GM18907 (cell line): ENCODE measurements at regions not wholly inside any gene's neighbourhood (a gene's known extent, or its start where the extent isn't known, plus 50 kb on each side); places are given as distances from the start of the nearest gene placed in this dataset.
A peak's percentile ranks its signal among the peaks of the same experiment; 100 is the strongest.

ENCODE experiments used
- ATAC-seq: cut with Tn5 transposase; IDR thresholded peaks from one replicate; pipeline ENCODE4 v1.9.1; 2021; ENCODE audit warnings: mild to moderate bottlenecking, moderate library complexity; ENCODE audit not compliant: unreplicated experiment

GRCh38 chr3:98969295-98969694 is 67.8 kb upstream of the DCBLD2 start:
- ATAC-seq = no peak

GRCh38 chr3:98968824-98969223 is 67.3 kb upstream of the DCBLD2 start:
- no peak for ATAC-seq

GRCh38 chr3:98968347-98968746 is 66.9 kb upstream of the DCBLD2 start:
- ATAC-seq = no peak

- no peak for ATAC-seq
Observed at GRCh38 chr3:98967758-98968157, 66.3 kb upstream of the DCBLD2 start.

- no peak for ATAC-seq
Observed at GRCh38 chr3:98966862-98967546, 65.5 kb upstream of the DCBLD2 start.

- ATAC-seq = no peak
Observed at GRCh38 chr3:98966434-98966833, 64.9 kb upstream of the DCBLD2 start.

- no peak for ATAC-seq
Observed at GRCh38 chr3:98964784-98965183, 63.3 kb upstream of the DCBLD2 start.

- ATAC-seq = no peak
Observed at GRCh38 chr3:98963546-98963945, 62.1 kb upstream of the DCBLD2 start.

- ATAC-seq = no peak
Observed at GRCh38 chr3:98962951-98963350, 61.5 kb upstream of the DCBLD2 start.

- peak; percentile 59 for ATAC-seq
Observed at GRCh38 chr3:98962189-98962930, 60.9 kb upstream of the DCBLD2 start.

- no peak for ATAC-seq
Observed at GRCh38 chr3:98961161-98962155, 60.0 kb upstream of the DCBLD2 start.

GRCh38 chr3:98957681-98958080 is 56.2 kb upstream of the DCBLD2 start:
- no peak for ATAC-seq

- ATAC-seq = no peak
Observed at GRCh38 chr3:98956008-98956407, 54.5 kb upstream of the DCBLD2 start.

GRCh38 chr3:98954791-98955604 is 53.5 kb upstream of the DCBLD2 start:
- no peak for ATAC-seq

- ATAC-seq = no peak
Observed at GRCh38 chr3:98954242-98954641, 52.7 kb upstream of the DCBLD2 start.

- no peak for ATAC-seq
Observed at GRCh38 chr3:98952404-98952803, 50.9 kb upstream of the DCBLD2 start.
